Activated B cell treated with CpG ODN at 0.5 μM for 24 hours (primary cell): ENCODE measurements at regions not wholly inside any gene's neighbourhood (a gene's known extent, or its start where the extent isn't known, plus 50 kb on each side); places are given as distances from the start of the nearest gene placed in this dataset.

Experiments
- ATAC-seq: fragments of 200-7000 bp; cut with Tn5 transposase; one replicate; pipeline ENCODE4 v1.10.0; 2021; ENCODE audit warnings: low read depth, mild to moderate bottlenecking, moderate library complexity
- CTCF ChIA-PET: fragments of 350-600 bp; sonication (Branson Sonifier 250); formaldehyde crosslinking; loops from one replicate; lab custom pipeline; 2021; ENCODE audit warnings: antibody characterized with exemption; lab: Charles Lee
- POLR2A ChIA-PET: fragments of 350-600 bp; sonication (Branson Sonifier 250); formaldehyde crosslinking; loops from one replicate; lab custom pipeline; 2021; ENCODE audit warnings: antibody characterized with exemption; lab: Charles Lee
- DNase-seq: peaks from one replicate; pipeline ENCODE4 v3.0.0; 2022
- H3K27ac Mint-ChIP-seq: one replicate; pipeline ENCODE4 v1.8.0; 2020; ENCODE audit warnings: mixed read lengths
- H3K27me3 Mint-ChIP-seq: one replicate; pipeline ENCODE4 v1.8.0; 2021; ENCODE audit warnings: mixed read lengths
- H3K36me3 Mint-ChIP-seq: one replicate; pipeline ENCODE4 v1.8.0; 2021; ENCODE audit warnings: low read depth, mixed read lengths
- H3K4me1 Mint-ChIP-seq: one replicate; pipeline ENCODE4 v1.8.0; 2021; ENCODE audit warnings: mixed read lengths
- H3K4me3 Mint-ChIP-seq: one replicate; pipeline ENCODE4 v1.8.0; 2020; ENCODE audit warnings: mild to moderate bottlenecking, mixed read lengths
- H3K9me3 Mint-ChIP-seq: one replicate; pipeline ENCODE4 v1.8.0; 2020; ENCODE audit warnings: mixed read lengths
- intact Hi-C: fragments of 100-400 bp; cut with micrococcal nuclease; formaldehyde crosslinking; loops from one replicate; pipeline ENCODE4 v1.15.1; 2024
- TF ChIP-seq, protein P1 (sequence below): fragments of 200-600 bp; IDR thresholded peaks from one replicate; pipeline ENCODE4 v1.8.0; 2022; ENCODE audit warnings: antibody characterized with exemption, mild to moderate bottlenecking

DNA sequence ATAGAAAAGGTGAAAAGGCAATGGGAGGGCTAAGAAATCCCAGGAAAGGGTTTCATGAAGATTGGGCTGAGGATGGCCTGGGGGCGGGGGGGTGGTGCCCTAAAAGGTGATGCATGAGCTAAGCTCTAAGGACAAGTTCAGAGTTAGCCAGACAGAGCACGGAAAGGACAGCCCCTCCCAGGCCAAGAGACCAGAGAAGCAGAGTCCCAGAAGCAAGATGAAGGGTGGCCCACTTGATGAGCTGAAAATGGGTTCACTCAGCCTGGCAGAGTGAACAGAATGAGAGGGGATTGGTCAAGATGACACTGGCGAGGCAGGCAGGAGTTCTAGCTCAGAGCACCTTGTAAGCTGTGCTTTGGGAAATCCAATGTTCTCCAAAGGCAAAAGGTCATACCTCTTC lies 89.4 kb upstream of the GPR26 start:
- Mint-ChIP-seq H3K27ac (no peak overlapping the region), H3K36me3 (no peaks in the 10 kb centered on the region), H3K9me3 (peaks cover 3% of the 10 kb centered on the region), H3K27me3 (peaks cover 43% of the 10 kb centered on the region), H3K4me3 (no peak overlapping the region), H3K4me1 (no peaks in the 10 kb centered on the region)
- CTCF ChIA-PET = interaction anchor here (0.7 kb wide), 1 partner anchor 352 kb away, joined by 3 read pairs; no protein-coding TSS in a partner anchor
- POLR2A ChIA-PET = no interaction called here
- TF ChIP-seq, protein P1, sequence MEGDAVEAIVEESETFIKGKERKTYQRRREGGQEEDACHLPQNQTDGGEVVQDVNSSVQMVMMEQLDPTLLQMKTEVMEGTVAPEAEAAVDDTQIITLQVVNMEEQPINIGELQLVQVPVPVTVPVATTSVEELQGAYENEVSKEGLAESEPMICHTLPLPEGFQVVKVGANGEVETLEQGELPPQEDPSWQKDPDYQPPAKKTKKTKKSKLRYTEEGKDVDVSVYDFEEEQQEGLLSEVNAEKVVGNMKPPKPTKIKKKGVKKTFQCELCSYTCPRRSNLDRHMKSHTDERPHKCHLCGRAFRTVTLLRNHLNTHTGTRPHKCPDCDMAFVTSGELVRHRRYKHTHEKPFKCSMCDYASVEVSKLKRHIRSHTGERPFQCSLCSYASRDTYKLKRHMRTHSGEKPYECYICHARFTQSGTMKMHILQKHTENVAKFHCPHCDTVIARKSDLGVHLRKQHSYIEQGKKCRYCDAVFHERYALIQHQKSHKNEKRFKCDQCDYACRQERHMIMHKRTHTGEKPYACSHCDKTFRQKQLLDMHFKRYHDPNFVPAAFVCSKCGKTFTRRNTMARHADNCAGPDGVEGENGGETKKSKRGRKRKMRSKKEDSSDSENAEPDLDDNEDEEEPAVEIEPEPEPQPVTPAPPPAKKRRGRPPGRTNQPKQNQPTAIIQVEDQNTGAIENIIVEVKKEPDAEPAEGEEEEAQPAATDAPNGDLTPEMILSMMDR = no peak
- no peak for ATAC-seq
- intact Hi-C loops = no loop called here
- no peak for DNase-seq

DNA sequence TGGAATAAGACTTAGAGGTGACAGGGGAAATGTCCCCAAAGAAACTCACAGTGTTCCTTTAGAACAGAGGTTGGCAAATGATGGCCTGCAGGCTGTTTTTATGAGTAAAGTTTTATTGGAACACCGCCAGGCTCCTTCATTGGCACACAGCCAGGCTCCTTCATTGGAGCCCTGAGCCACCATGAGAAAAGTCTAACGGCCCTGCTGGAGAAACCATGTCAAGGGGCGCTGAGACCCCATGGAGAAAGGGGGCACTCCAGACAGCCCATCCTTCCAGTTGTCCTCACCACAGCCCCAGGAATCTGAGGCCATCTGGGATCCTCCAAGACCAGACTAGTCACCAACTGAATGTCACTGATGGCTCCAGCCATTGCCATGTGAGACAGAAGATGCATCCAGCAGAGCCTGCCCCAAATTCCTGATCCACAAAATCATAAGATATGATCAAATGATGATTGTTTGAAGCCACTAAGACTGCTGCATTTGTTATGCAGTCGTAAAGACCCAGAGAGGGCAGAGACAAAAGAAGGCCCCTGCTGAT lies 88.2 kb upstream of the GPR26 start:
- H3K36me3 Mint-ChIP-seq = no peaks in the 10 kb centered on the region
- TF ChIP-seq, protein P1 = no peak
- no peak for DNase-seq
- no peaks in the 10 kb centered on the region for H3K4me1 Mint-ChIP-seq
- peaks cover 3% of the 10 kb centered on the region for H3K9me3 Mint-ChIP-seq
- H3K27me3 Mint-ChIP-seq = peaks cover 38% of the 10 kb centered on the region
- ChIA-PET POLR2A (no interaction called here), CTCF (no interaction called here)
- no peak overlapping the region for H3K27ac Mint-ChIP-seq
- no peak for ATAC-seq
- H3K4me3 Mint-ChIP-seq = no peak overlapping the region
- intact Hi-C loops = no loop called here

DNA sequence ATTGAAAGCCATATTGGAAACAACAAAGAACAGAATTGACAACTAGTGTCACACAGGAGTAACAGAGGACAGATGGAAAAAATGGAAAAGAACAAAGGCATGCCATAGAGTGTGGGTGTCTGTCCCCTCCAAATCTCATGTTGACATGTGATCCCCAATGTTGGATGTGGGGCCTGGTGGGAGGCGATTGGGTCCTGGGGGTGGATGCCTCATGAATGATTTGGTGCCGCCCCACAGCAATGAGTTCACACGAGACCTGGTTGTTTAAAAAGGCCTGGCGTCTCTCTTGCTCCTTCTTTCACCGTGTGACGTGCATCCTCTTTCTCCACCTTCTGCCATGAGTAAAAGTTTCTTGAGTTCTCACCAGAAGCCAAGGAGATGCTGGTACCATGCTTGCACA lies 87.4 kb upstream of the GPR26 start:
- no peak overlapping the region for H3K4me3 Mint-ChIP-seq
- ATAC-seq (no peak), DNase-seq (no peak)
- TF ChIP-seq, protein P1 = no peak
- intact Hi-C loops = no loop called here
- H3K9me3 Mint-ChIP-seq = peaks cover 3% of the 10 kb centered on the region
- no peaks in the 10 kb centered on the region for H3K4me1 Mint-ChIP-seq
- no peaks in the 10 kb centered on the region for H3K36me3 Mint-ChIP-seq
- ChIA-PET POLR2A (no interaction called here), CTCF (interaction anchor here (1.5 kb wide), 1 partner anchor 811 kb away, joined by 3 read pairs; no protein-coding TSS in a partner anchor)
- peaks cover 39% of the 10 kb centered on the region for H3K27me3 Mint-ChIP-seq
- H3K27ac Mint-ChIP-seq = no peak overlapping the region

DNA sequence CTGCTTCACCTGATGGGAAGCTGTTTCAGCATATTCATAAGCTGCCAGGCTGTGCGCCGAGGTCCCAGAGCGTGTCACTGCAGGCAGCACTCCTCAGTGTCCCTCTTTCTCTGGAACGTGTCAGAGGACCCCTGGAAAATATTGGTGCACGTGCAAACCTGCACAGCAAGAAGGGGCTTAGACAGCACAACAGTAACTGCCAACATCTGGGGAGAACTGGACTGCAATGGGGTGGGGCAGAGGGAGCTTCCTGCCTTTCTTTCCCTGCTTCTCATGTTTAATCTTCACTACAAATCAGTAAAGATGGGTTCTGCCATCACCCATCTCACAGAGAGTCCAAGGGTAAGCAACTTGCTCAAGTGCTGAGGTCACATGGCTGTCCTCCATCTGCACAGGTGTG lies 86.5 kb upstream of the GPR26 start:
- ChIA-PET POLR2A (no interaction called here), CTCF (interaction anchor here (1.5 kb wide), 2 partner anchors 388 to 810 kb away, joined by 3 read pairs; no protein-coding TSS in a partner anchor)
- DNase-seq (no peak), ATAC-seq (no peak)
- intact Hi-C loops = no loop called here
- no peak overlapping the region for H3K27ac Mint-ChIP-seq
- no peaks in the 10 kb centered on the region for H3K4me1 Mint-ChIP-seq
- TF ChIP-seq, protein P1 = no peak
- peaks cover 37% of the 10 kb centered on the region for H3K27me3 Mint-ChIP-seq
- no peaks in the 10 kb centered on the region for H3K36me3 Mint-ChIP-seq
- H3K9me3 Mint-ChIP-seq = peaks cover 3% of the 10 kb centered on the region
- no peak overlapping the region for H3K4me3 Mint-ChIP-seq

DNA sequence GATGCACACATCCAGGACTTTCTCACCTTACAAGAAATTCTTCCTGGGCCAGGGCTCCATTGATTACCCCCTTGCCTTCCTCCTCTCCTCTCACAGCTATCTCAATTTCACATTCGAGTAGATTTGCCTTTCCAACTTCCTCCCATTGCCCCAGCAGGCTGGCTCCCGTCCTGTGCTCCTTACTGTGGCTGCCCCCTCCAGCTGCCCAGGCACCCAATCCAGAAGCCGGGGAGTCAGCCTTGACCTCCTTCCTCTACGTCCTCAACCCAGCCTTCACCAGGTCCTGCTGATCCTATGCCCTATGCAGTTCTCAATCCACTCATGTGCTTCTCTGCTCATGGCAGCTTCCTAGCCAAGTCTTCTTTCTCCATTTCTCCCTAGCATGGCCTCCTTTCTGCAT lies 85.7 kb upstream of the GPR26 start:
- ChIA-PET POLR2A (no interaction called here), CTCF (interaction anchor here (1.5 kb wide), 1 partner anchor 387 kb away, joined by 3 read pairs; no protein-coding TSS in a partner anchor)
- Mint-ChIP-seq H3K36me3 (no peaks in the 10 kb centered on the region), H3K4me1 (no peaks in the 10 kb centered on the region), H3K9me3 (no peaks in the 10 kb centered on the region), H3K27me3 (peaks cover 39% of the 10 kb centered on the region), H3K4me3 (no peak overlapping the region), H3K27ac (no peak overlapping the region)
- ATAC-seq (no peak), DNase-seq (no peak)
- TF ChIP-seq, protein P1 = no peak
- intact Hi-C loops = no loop called here
